Stomach (tissue), 8 donors: ENCODE measurements at regions not wholly inside any gene's neighbourhood (a gene's known extent, or its start where the extent isn't known, plus 50 kb on each side); places are given as distances from the start of the nearest gene placed in this dataset.

Experiments used
- DNase-seq, 2 donors: peaks; one replicate each; pipeline versions ENCODE4 v3.0.0 to v3.0.0-alpha.2; 2013 to 2019
- H3K27ac ChIP-seq, 5 donors: fragments of 200-600 bp in 4 of 5; sonication (generic) in 4 of 5; one replicate each; pipeline ENCODE4 v1.5.1; 2013 to 2019; ENCODE audit warnings: mild to moderate bottlenecking in 1 of 5, moderate library complexity in 1 of 5
- H3K27me3 ChIP-seq, 3 donors: fragments of 200-600 bp; sonication (generic); one replicate each; pipeline ENCODE4 v1.5.1; 2017 to 2019; ENCODE audit warnings: mixed run types in 1 of 3
- H3K36me3 ChIP-seq, 4 donors: fragments of 200-600 bp; sonication (generic); 1 replicate in 3 of 4; 2 replicates in 1 of 4; pipeline ENCODE4 v1.5.1; 2016 to 2019
- H3K4me1 ChIP-seq, 4 donors: fragments of 200-600 bp; sonication (generic); one replicate each; pipeline ENCODE4 v1.5.1; 2016 to 2019
- H3K4me3 ChIP-seq, 4 donors: fragments of 200-600 bp; sonication (generic) in 3 of 4; one replicate each; pipeline ENCODE4 v1.5.1; 2016 to 2019; ENCODE audit warnings: mild to moderate bottlenecking in 1 of 4
- H3K9me3 ChIP-seq, 4 donors: fragments of 200-600 bp; sonication (generic); one replicate each; pipeline ENCODE4 v1.5.1; 2016 to 2019
- EP300 ChIP-seq: sonication (generic); formaldehyde crosslinking; IDR thresholded peaks from one replicate; pipeline ENCODE4 v1.6.1; 2017; ENCODE audit warnings: antibody characterized with exemption
- POLR2A ChIP-seq, 4 donors: fragments of 450-650 bp; IDR thresholded peaks; one replicate each; pipeline ENCODE4 v1.6.1; 2016; ENCODE audit warnings: antibody characterized with exemption in 4 of 4, control low read depth in 2 of 4, mild to moderate bottlenecking in 1 of 4, moderate library complexity in 1 of 4
- POLR2AphosphoS5 ChIP-seq, 3 donors: sonication (generic); formaldehyde crosslinking; IDR thresholded peaks; one replicate each; pipeline ENCODE4 v1.6.1; 2016; ENCODE audit warnings: antibody characterized with exemption in 3 of 3
- WGBS, 5 donors: extraction: QIAGEN DNeasy Blood & Tissue Kit in 3 of 5; methylation state at CpG; one replicate each; pipeline versions ENCODE4 v1.1.5 to v1.1.7; 2013 to 2018; 5-methylcytosine and 5-hydroxymethylcytosine counted together
- intact Hi-C: fragments of 100-400 bp; cut with DNase I; formaldehyde crosslinking; loops from one replicate; pipeline ENCODE4 v1.15.1; 2023; ENCODE audit warnings: low total_unique reads
- TF ChIP-seq, protein P1 (sequence below), 7 experiments: fragments of 450-650 bp in 4 of 7; fragments of 200-600 bp in 3 of 7; sonication (generic) in 3 of 7; IDR thresholded peaks; one replicate each; pipeline ENCODE4 v1.5.1; 2016 to 2019; ENCODE audit warnings: antibody characterized with exemption in 7 of 7, control low read depth in 2 of 7, mild to moderate bottlenecking in 1 of 7
- donor health status: healthy with polysubstance abuse.
- donor health status: Bipolar disorder and iron deficiency.
- donor health status: healthy.

DNA sequence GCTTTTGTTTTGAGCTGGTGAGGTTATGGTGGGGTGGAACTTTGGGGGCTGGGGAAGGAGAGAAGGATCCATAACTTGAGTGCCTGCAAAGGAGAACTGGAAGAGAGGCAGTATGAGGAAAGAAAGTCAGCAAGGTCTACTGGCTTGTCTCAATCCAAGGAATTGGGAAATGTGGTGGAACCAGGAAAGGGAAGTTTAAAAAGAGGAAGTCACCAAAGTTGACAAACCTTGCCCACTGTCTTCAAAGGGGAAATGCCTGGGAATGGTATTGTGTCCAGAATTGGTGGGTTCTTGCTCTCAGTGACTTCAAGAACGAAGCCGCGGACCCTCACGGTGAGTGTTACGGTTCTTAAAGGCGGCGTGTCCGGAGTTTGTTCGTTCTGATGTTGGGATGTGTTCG lies 304.1 kb upstream of the FAM98A start:
- intact Hi-C loops = no loop called here
- Histone ChIP-seq H3K36me3 (no peaks in the 10 kb centered on the region), H3K4me3 (no peak overlapping the region), H3K9me3 (peaks cover 0 to 9% (median 2%) of the 10 kb centered on the region in 4 donors), H3K27me3 (no peaks in the 10 kb centered on the region), H3K4me1 (no peaks in the 10 kb centered on the region), H3K27ac (no peak overlapping the region)
- whole genome bisulfite sequencing, 5 donors = 96 to 99% (median 97%) methylated on average over 10 of the region's 10 CpGs
- DNase-seq = no peak
- TF ChIP-seq, protein P1, sequence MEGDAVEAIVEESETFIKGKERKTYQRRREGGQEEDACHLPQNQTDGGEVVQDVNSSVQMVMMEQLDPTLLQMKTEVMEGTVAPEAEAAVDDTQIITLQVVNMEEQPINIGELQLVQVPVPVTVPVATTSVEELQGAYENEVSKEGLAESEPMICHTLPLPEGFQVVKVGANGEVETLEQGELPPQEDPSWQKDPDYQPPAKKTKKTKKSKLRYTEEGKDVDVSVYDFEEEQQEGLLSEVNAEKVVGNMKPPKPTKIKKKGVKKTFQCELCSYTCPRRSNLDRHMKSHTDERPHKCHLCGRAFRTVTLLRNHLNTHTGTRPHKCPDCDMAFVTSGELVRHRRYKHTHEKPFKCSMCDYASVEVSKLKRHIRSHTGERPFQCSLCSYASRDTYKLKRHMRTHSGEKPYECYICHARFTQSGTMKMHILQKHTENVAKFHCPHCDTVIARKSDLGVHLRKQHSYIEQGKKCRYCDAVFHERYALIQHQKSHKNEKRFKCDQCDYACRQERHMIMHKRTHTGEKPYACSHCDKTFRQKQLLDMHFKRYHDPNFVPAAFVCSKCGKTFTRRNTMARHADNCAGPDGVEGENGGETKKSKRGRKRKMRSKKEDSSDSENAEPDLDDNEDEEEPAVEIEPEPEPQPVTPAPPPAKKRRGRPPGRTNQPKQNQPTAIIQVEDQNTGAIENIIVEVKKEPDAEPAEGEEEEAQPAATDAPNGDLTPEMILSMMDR (IDR thresholded peaks at IDR 0.05) = no peak
- TF ChIP-seq EP300 (no peak), POLR2A (IDR thresholded peaks at IDR 0.05) (no peak), POLR2AphosphoS5 (IDR thresholded peaks at IDR 0.05) (no peak)

DNA sequence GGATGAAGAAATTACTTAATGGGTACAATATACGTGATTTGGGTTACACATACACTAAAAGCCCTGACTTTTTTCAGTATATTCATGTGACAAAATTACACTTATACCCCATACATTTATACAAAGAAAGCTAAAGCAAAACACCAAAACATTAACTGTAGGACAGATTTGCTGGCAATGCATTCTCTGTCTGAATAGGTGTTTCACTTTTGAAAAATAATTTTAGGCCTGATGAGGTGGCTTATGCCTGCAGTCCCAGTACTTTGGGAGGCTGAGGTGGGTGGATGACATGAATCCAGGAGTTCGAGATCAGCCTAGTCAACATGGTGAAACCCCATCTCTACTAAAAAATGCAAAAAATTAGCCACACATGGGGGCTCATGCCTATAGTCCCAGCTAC lies 301.5 kb upstream of the FAM98A start:
- Histone ChIP-seq H3K9me3 (peaks cover 0 to 9% (median 2%) of the 10 kb centered on the region in 4 donors), H3K36me3 (no peaks in the 10 kb centered on the region), H3K4me3 (no peak overlapping the region), H3K4me1 (no peaks in the 10 kb centered on the region), H3K27ac (no peak overlapping the region), H3K27me3 (no peaks in the 10 kb centered on the region)
- no peak for DNase-seq
- WGBS, 5 donors = 66 to 83% (median 77%) methylated on average over 2 of the region's 2 CpGs
- TF ChIP-seq POLR2A (IDR thresholded peaks at IDR 0.05) (no peak), EP300 (no peak), POLR2AphosphoS5 (IDR thresholded peaks at IDR 0.05) (no peak)
- TF ChIP-seq, protein P1 (IDR thresholded peaks at IDR 0.05) = no peak
- intact Hi-C loops = no loop called here

DNA sequence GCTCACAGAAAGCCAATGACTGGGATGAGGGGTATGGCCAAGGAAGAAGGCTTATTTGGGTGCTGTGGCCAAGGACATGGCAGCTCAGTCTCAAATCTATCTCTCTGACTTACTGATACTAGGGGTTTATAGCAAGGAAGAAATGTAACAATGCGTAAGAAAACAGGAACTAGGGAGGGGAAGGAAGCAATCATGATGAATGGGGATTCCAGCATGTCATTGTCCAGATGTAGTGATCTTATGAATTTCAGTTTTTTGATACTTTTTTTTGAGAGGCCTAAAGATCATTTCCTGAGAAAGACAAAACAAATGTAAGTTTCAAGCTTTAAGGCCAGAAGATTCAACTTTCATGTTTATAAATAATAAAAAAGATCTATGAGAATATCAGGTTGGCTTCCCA lies 298.6 kb upstream of the FAM98A start:
- H3K36me3 ChIP-seq = no peaks in the 10 kb centered on the region
- H3K9me3 ChIP-seq = no peaks in the 10 kb centered on the region
- 61 to 88% (median 71%) methylated on average over 1 of the region's 1 CpG for WGBS, 5 donors
- TF ChIP-seq EP300 (no peak), POLR2AphosphoS5 (IDR thresholded peaks at IDR 0.05) (no peak), POLR2A (IDR thresholded peaks at IDR 0.05) (no peak)
- TF ChIP-seq, protein P1 (IDR thresholded peaks at IDR 0.05) = no peak
- H3K4me1 ChIP-seq = no peaks in the 10 kb centered on the region
- no peak overlapping the region for H3K4me3 ChIP-seq
- H3K27ac ChIP-seq = no peak overlapping the region
- H3K27me3 ChIP-seq = no peaks in the 10 kb centered on the region
- DNase-seq = no peak
- intact Hi-C loops = no loop called here

DNA sequence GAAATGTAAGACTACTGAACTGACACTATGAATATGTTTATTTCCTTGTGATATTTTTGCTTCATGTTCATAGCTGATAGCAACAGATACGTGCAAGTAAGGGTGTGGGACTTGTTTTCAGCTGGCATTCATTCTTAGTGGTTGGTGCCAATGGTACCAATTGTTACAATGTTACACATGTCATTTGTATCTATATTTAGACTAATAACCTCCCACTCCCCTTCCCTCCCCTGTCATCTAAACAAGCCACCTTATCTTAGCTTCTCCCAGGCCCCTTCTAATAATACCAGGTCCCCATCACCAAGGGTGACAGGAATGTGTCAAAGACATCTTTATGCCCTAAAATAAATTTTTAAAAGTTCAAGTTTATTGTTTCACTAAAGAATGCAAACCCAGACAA lies 294.7 kb upstream of the FAM98A start:
- 46 to 66% (median 53%) methylated on average over 1 of the region's 1 CpG for WGBS, 5 donors
- Histone ChIP-seq H3K27ac (no peak overlapping the region), H3K4me1 (peaks cover 0 to 12% (median 0%) of the 10 kb centered on the region in 4 donors), H3K9me3 (no peaks in the 10 kb centered on the region), H3K27me3 (no peaks in the 10 kb centered on the region), H3K36me3 (no peaks in the 10 kb centered on the region), H3K4me3 (no peak overlapping the region)
- intact Hi-C loops = no loop called here
- no peak for DNase-seq
- TF ChIP-seq EP300 (no peak), POLR2A (IDR thresholded peaks at IDR 0.05) (no peak), POLR2AphosphoS5 (IDR thresholded peaks at IDR 0.05) (no peak)
- TF ChIP-seq, protein P1 (IDR thresholded peaks at IDR 0.05) = no peak
